ENCODE measurements at regions not wholly inside any gene's neighbourhood (a gene's known extent, or its start where the extent isn't known, plus 50 kb on each side); places are given as distances from the start of the nearest gene placed in this dataset.

GRCh38 chr15:35320158-35320780 is 225.7 kb downstream of the DPH6 start:
- H3K36me3 ChIP-seq: no peaks in the 10 kb centered on the region
- H3K9me3 ChIP-seq: no peaks in the 10 kb centered on the region
- H3K27ac ChIP-seq: no peak overlapping the region
- H3K4me1 ChIP-seq: no peaks in the 10 kb centered on the region
- DNase-seq: no peak
- TF ChIP-seq CTCF (IDR thresholded peaks at IDR 0.05) (no peak), POLR2A (IDR thresholded peaks at IDR 0.05) (no peak)
- no peak overlapping the region for H3K4me3 ChIP-seq (replicated peaks in 1 of 3)
- intact Hi-C loops (cut with DNase I): no loop called here
- no peaks in the 10 kb centered on the region for H3K27me3 ChIP-seq
- 75 to 80% methylated on average over 5 of the region's 5 CpGs for WGBS, 2 donors

- 89 to 92% methylated on average over 8 of the region's 8 CpGs for WGBS, 2 donors
These were observed 226.6 kb downstream of the DPH6 start for GRCh38 chr15:35319354-35319753.

GRCh38 chr15:35317217-35317616 is 228.7 kb downstream of the DPH6 start:
- DNase-seq: no peak
- H3K4me1 ChIP-seq: no peaks in the 10 kb centered on the region
- H3K9me3 ChIP-seq: no peaks in the 10 kb centered on the region
- intact Hi-C loops (cut with DNase I): no loop called here
- no peaks in the 10 kb centered on the region for H3K27me3 ChIP-seq
- H3K27ac ChIP-seq: no peak overlapping the region
- TF ChIP-seq CTCF (IDR thresholded peaks at IDR 0.05) (no peak), POLR2A (IDR thresholded peaks at IDR 0.05) (no peak)
- no peak overlapping the region for H3K4me3 ChIP-seq (replicated peaks in 1 of 3)
- no peaks in the 10 kb centered on the region for H3K36me3 ChIP-seq

More at GRCh38 chr15:35319354-35319753, 226.6 kb downstream of the DPH6 start:
- Histone ChIP-seq H3K9me3 (no peaks in the 10 kb centered on the region), H3K36me3 (no peaks in the 10 kb centered on the region), H3K27me3 (no peaks in the 10 kb centered on the region), H3K4me3 (replicated peaks in 1 of 3) (no peak overlapping the region), H3K4me1 (no peaks in the 10 kb centered on the region), H3K27ac (no peak overlapping the region)
- TF ChIP-seq POLR2A (IDR thresholded peaks at IDR 0.05): no peak
- TF ChIP-seq CTCF (IDR thresholded peaks at IDR 0.05): no peak
- intact Hi-C loops (cut with DNase I): no loop called here
- no peak for DNase-seq

GRCh38 chr15:35312344-35312743 is 227.2 kb upstream of the NANOGP8 start:
- H3K4me3 ChIP-seq (replicated peaks in 1 of 3): no peak overlapping the region
- H3K27ac ChIP-seq: no peak overlapping the region
- no peak for DNase-seq
- H3K9me3 ChIP-seq: no peaks in the 10 kb centered on the region
- intact Hi-C loops (cut with DNase I): no loop called here
- no peak for TF ChIP-seq CTCF (IDR thresholded peaks at IDR 0.05)
- no peak for TF ChIP-seq POLR2A (IDR thresholded peaks at IDR 0.05)
- H3K36me3 ChIP-seq: no peaks in the 10 kb centered on the region
- H3K4me1 ChIP-seq: no peaks in the 10 kb centered on the region
- 86 to 91% methylated on average over 1 of the region's 1 CpG for WGBS, 2 donors
- no peaks in the 10 kb centered on the region for H3K27me3 ChIP-seq

- intact Hi-C loops (cut with DNase I): no loop called here
- no peak overlapping the region for H3K27ac ChIP-seq
These were observed 226.5 kb upstream of the NANOGP8 start for GRCh38 chr15:35311615-35312014.

More at GRCh38 chr15:35311615-35312014, 226.5 kb upstream of the NANOGP8 start:
- Histone ChIP-seq H3K4me3 (replicated peaks in 1 of 3) (no peak overlapping the region), H3K9me3 (no peaks in the 10 kb centered on the region), H3K27me3 (no peaks in the 10 kb centered on the region), H3K4me1 (no peaks in the 10 kb centered on the region), H3K36me3 (no peaks in the 10 kb centered on the region)
- 71 to 72% methylated on average over 3 of the region's 3 CpGs for WGBS, 2 donors
- no peak for TF ChIP-seq CTCF (IDR thresholded peaks at IDR 0.05)
- TF ChIP-seq POLR2A (IDR thresholded peaks at IDR 0.05): no peak
- no peak for DNase-seq

Data from thyroid gland (tissue), 4 donors.